ENCODE measurements at regions not wholly inside any gene's neighbourhood (a gene's known extent, or its start where the extent isn't known, plus 50 kb on each side); places are given as distances from the start of the nearest gene placed in this dataset.

- Histone ChIP-seq H3K4me3 (no peak overlapping the region), H3K79me2 (replicated peaks; ENCODE audit: insufficient read depth) (no peaks in the 10 kb centered on the region), H3K9me2 (ENCODE audit: insufficient read depth) (no peaks in the 10 kb centered on the region), H4K20me1 (replicated peaks; ENCODE audit: insufficient read depth) (no peaks in the 10 kb centered on the region), H3K27me3 (ENCODE audit: insufficient read depth) (no peaks in the 10 kb centered on the region), H2AFZ (no peak overlapping the region), H3K4me2 (no peak overlapping the region), H3K36me3 (ENCODE audit: insufficient read depth) (no peaks in the 10 kb centered on the region), H3F3A (replicated peaks; ENCODE audit: low read depth) (no peaks in the 10 kb centered on the region), H3K27ac (ENCODE audit: low read depth) (no peak overlapping the region), H3K4me1 (ENCODE audit: insufficient read depth) (no peaks in the 10 kb centered on the region)
- ATAC-seq (no peak), DNase-seq (ENCODE audit: low spot score) (no peak)
- 0 out of 3 replicates have a peak, but pooled peaks cover 4% of the 10 kb centered on the region for H3K36me3 Mint-ChIP-seq (ENCODE audit: low read depth)
- no peaks in the 10 kb centered on the region; the same call in 2 of the 3 replicates for H3K9me3 Mint-ChIP-seq
- TF ChIP-seq CTCF (conservative IDR thresholded peaks at IDR 0.05; ENCODE audit: low read depth in 2 of 2) (no peak), JUNB (IDR thresholded peaks at IDR 0.05; ENCODE audit: unreplicated experiment) (no peak), ZNF331 (CRISPR knock-in tag; IDR thresholded peaks at IDR 0.05; ENCODE audit: low read depth) (no peak), ZNF114 (CRISPR knock-in tag; IDR thresholded peaks at IDR 0.05) (no peak), NANOG (IDR thresholded peaks at IDR 0.05; ENCODE audit: borderline replicate concordance) (no peak), CREB1 (CRISPR knock-in tag; IDR thresholded peaks at IDR 0.05; ENCODE audit: low read depth) (no peak)
- no peak overlapping the region for H3K27ac Mint-ChIP-seq
- H3K27me3 Mint-ChIP-seq (ENCODE audit: insufficient read depth, low read depth, poor library complexity) = peaks cover 2% of the 10 kb centered on the region
- H3K4me1 Mint-ChIP-seq = no peaks in the 10 kb centered on the region; the same call in 2 of the 3 replicates
- no peak overlapping the region for H3K4me3 Mint-ChIP-seq
Observed at GRCh38 chr5:17388717-17389116, 109.3 kb upstream of the TAF11L2 start.

DNA sequence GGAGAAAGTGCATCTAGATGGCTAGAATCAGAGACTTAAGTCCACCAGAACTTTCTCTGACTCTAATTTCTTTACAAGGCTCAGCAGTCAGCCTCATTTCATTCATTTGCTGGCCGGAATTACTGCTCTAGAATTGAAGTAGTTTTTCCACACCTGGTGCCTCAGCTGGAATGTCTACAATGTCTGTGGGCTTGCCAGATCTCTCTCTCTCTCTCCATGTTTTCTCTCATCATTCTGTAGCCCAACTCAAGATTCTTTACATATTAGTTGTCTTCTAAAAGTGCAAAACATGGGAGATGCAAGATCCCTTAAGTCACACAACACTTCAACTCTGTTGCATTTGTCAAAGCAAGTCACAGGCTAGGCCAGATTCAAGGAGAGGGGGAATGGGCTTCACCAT, 103.9 kb upstream of the TAF11L2 start:
- Histone ChIP-seq H3K4me1 (ENCODE audit: insufficient read depth) (peaks cover 11% of the 10 kb centered on the region), H3K27ac (ENCODE audit: low read depth) (no peak overlapping the region), H2AFZ (no peak overlapping the region), H3F3A (replicated peaks; ENCODE audit: low read depth) (no peaks in the 10 kb centered on the region), H4K20me1 (replicated peaks; ENCODE audit: insufficient read depth) (no peaks in the 10 kb centered on the region), H3K27me3 (ENCODE audit: insufficient read depth) (no peaks in the 10 kb centered on the region), H3K4me2 (no peak overlapping the region), H3K4me3 (no peak overlapping the region), H3K79me2 (replicated peaks; ENCODE audit: insufficient read depth) (no peaks in the 10 kb centered on the region), H3K36me3 (ENCODE audit: insufficient read depth) (no peaks in the 10 kb centered on the region), H3K9me2 (ENCODE audit: insufficient read depth) (no peaks in the 10 kb centered on the region)
- no peak overlapping the region for H3K27ac Mint-ChIP-seq
- H3K4me3 Mint-ChIP-seq = no peak overlapping the region
- DNase-seq (ENCODE audit: low spot score) = no peak
- peaks cover 10% of the 10 kb centered on the region for H3K27me3 Mint-ChIP-seq (ENCODE audit: insufficient read depth, low read depth, poor library complexity)
- no peak for ATAC-seq
- peaks cover 22% of the 10 kb centered on the region for H3K9me3 Mint-ChIP-seq
- peaks cover 24% of the 10 kb centered on the region for H3K36me3 Mint-ChIP-seq (ENCODE audit: low read depth)
- peaks cover 8% of the 10 kb centered on the region for H3K4me1 Mint-ChIP-seq
- TF ChIP-seq ZNF462 (CRISPR knock-in tag; IDR thresholded peaks at IDR 0.05) = no peak
- TF ChIP-seq EZH2phosphoT487 (IDR thresholded peaks at IDR 0.05; ENCODE audit: unreplicated experiment) = no peak
- no peak for TF ChIP-seq EZH2 (IDR thresholded peaks at IDR 0.05; ENCODE audit: low read depth, unreplicated experiment)
- TF ChIP-seq CTCF (conservative IDR thresholded peaks at IDR 0.05; ENCODE audit: low read depth in 2 of 2) = no peak
- TF ChIP-seq STAT1 (IDR thresholded peaks at IDR 0.05; ENCODE audit: unreplicated experiment) = no peak
- TF ChIP-seq ETS1 (IDR thresholded peaks at IDR 0.05) = no peak
- no peak for TF ChIP-seq ZNF114 (CRISPR knock-in tag; IDR thresholded peaks at IDR 0.05)
- TF ChIP-seq NANOG (IDR thresholded peaks at IDR 0.05; ENCODE audit: borderline replicate concordance) = no peak
- TF ChIP-seq JUNB (IDR thresholded peaks at IDR 0.05; ENCODE audit: unreplicated experiment) = no peak

All from GM23338 (cell line).